ENCODE measurements at regions not wholly inside any gene's neighbourhood (a gene's known extent, or its start where the extent isn't known, plus 50 kb on each side); places are given as distances from the start of the nearest gene placed in this dataset.

DNA sequence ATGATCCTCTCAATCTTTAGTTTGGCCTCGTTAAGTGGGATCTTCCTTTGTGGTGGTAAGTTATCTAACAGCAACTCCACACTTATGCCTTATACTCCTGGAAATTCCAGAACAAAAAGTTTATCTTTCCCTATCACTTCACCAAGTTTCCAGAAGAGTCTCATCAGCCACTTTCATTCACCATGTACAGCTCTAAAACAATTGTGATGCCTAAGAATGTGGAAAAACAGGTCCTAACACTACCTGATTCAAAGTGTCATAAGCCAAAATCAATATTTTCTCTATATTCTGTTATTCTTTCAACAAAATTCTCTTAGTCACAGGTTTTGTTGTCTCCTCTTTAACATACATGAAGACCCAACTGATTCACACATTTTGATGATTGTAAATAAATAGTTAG lies 342.4 kb upstream of the TYRP1 start:
- intact Hi-C loops (cut with DNase I): no loop called here
- Histone ChIP-seq H3K4me3 (no peak overlapping the region), H3K27ac (no peak overlapping the region), H3K9me3 (no peaks in the 10 kb centered on the region), H3K36me3 (no peaks in the 10 kb centered on the region), H3K4me1 (no peaks in the 10 kb centered on the region), H3K27me3 (no peaks in the 10 kb centered on the region)
- ATAC-seq (no peak), DNase-seq (no peak)
- 23 to 34% (median 30%) methylated on average over 1 of the region's 1 CpG for WGBS, 4 donors
- no peak for TF ChIP-seq POLR2A (IDR thresholded peaks at IDR 0.05)
- TF ChIP-seq, protein P1, sequence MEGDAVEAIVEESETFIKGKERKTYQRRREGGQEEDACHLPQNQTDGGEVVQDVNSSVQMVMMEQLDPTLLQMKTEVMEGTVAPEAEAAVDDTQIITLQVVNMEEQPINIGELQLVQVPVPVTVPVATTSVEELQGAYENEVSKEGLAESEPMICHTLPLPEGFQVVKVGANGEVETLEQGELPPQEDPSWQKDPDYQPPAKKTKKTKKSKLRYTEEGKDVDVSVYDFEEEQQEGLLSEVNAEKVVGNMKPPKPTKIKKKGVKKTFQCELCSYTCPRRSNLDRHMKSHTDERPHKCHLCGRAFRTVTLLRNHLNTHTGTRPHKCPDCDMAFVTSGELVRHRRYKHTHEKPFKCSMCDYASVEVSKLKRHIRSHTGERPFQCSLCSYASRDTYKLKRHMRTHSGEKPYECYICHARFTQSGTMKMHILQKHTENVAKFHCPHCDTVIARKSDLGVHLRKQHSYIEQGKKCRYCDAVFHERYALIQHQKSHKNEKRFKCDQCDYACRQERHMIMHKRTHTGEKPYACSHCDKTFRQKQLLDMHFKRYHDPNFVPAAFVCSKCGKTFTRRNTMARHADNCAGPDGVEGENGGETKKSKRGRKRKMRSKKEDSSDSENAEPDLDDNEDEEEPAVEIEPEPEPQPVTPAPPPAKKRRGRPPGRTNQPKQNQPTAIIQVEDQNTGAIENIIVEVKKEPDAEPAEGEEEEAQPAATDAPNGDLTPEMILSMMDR (IDR thresholded peaks at IDR 0.05): no peak

DNA sequence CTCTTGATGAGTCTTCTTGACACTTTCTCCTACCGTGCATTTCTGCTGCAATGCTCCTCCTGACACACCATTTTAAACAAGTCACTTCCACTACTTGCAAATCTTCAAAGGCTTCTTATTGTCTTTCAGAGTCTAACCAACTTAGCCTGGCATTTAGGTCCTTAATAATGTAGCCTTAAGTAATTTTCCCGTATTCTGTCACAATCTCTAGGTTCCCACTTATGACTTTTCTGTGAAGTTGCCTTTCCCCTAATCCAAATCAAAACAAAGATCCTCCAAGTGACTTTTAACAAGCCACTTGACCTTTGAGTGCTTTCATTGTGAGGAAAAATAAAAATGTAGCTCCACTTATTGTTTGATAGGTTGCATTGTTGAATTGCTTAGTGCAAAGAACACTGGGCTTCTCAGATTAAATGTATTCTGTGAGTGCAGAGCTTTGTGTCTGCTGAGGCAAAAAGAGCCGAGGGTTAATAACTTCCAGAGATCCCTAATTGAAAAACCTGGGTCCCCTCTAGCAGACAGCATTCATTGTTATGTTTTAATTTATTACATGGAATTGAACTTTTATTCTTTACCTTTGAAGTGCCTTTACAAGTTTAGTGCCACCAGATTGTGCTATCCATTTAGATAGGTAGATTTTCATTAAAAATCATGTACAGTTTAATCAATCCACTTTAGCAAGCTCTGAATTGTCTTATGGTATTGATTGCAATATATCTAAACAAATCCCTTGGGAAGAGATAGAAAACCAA lies 341.7 kb upstream of the TYRP1 start:
- no peak for ATAC-seq
- no peaks in the 10 kb centered on the region for H3K36me3 ChIP-seq
- TF ChIP-seq, protein P1 (IDR thresholded peaks at IDR 0.05): no peak
- TF ChIP-seq POLR2A (IDR thresholded peaks at IDR 0.05): no peak
- H3K27ac ChIP-seq: no peak overlapping the region
- H3K4me3 ChIP-seq: no peak overlapping the region
- DNase-seq: no peak
- H3K4me1 ChIP-seq: no peaks in the 10 kb centered on the region
- WGBS, 4 donors: 69 to 81% (median 77%) methylated on average over 3 of the region's 3 CpGs
- no peaks in the 10 kb centered on the region for H3K27me3 ChIP-seq
- intact Hi-C loops (cut with DNase I): no loop called here
- no peaks in the 10 kb centered on the region for H3K9me3 ChIP-seq

DNA sequence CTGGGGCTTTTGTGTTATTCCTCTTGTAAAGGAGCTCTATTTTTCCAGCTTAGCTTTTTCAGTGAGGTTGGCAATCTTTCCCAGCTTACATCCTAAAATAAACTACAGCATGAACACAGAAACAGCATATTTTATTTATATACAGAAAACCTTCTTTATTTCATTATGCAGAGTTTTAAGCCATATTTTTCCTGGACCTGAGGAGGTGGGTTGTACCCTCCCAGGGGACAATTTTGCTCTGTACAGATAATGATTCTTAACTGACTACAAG lies 341.2 kb upstream of the TYRP1 start:
- H3K4me3 ChIP-seq: no peak overlapping the region
- ATAC-seq: no peak
- no peaks in the 10 kb centered on the region for H3K4me1 ChIP-seq
- no peaks in the 10 kb centered on the region for H3K36me3 ChIP-seq
- TF ChIP-seq, protein P1 (IDR thresholded peaks at IDR 0.05): no peak
- no peak for TF ChIP-seq POLR2A (IDR thresholded peaks at IDR 0.05)
- no peak for DNase-seq
- H3K9me3 ChIP-seq: no peaks in the 10 kb centered on the region
- no peaks in the 10 kb centered on the region for H3K27me3 ChIP-seq
- intact Hi-C loops (cut with DNase I): no loop called here
- no peak overlapping the region for H3K27ac ChIP-seq

DNA sequence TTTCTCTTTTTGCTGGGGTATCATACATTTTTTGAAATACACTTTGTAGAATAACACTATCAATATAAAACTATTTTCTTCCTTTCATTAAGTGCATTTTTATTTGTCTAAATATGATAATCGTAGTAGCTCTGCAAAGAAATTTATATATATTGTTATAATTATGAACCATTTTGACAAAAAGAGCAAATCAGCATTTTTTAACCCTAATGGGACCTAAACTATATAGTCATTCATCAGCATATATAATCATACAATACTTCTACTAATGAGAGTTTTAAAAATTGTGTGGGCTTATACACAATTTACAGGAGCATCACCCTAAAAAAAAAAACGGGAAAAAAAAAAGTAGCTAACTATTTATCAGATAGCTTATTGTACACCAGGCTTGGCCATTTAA lies 329.7 kb upstream of the TYRP1 start:
- intact Hi-C loops (cut with DNase I): no loop called here
- Histone ChIP-seq H3K4me3 (no peak overlapping the region), H3K27ac (no peak overlapping the region), H3K4me1 (no peaks in the 10 kb centered on the region), H3K27me3 (no peaks in the 10 kb centered on the region), H3K9me3 (no peaks in the 10 kb centered on the region), H3K36me3 (no peaks in the 10 kb centered on the region)
- DNase-seq (no peak), ATAC-seq (no peak)
- 28 to 67% (median 60%) methylated on average over 2 of the region's 2 CpGs for WGBS, 4 donors
- TF ChIP-seq, protein P1 (IDR thresholded peaks at IDR 0.05): no peak
- TF ChIP-seq POLR2A (IDR thresholded peaks at IDR 0.05): no peak

Measured in heart left ventricle (tissue), 16 donors.